ENCODE measurements at regions not wholly inside any gene's neighbourhood (a gene's known extent, or its start where the extent isn't known, plus 50 kb on each side); places are given as distances from the start of the nearest gene placed in this dataset.

- no peak overlapping the region for H3K4me3 ChIP-seq (ENCODE audit: low read length in 3 of 3)
- H3K9me3 ChIP-seq (ENCODE audit: control insufficient read depth in 2 of 3, insufficient read depth in 1 of 3, low read length in 3 of 3), result no peaks in the 10 kb centered on the region
- TF ChIP-seq CTCF (IDR thresholded peaks at IDR 0.05; ENCODE audit: borderline replicate concordance, extremely low read depth, insufficient read depth), result no peak
- H3K27me3 ChIP-seq (ENCODE audit: control insufficient read depth, insufficient read depth, low read length), result no peaks in the 10 kb centered on the region
- no peak overlapping the region for H3K27ac ChIP-seq (ENCODE audit: low read depth in 2 of 2, low read length in 2 of 2)
- DNase-seq, result no peak
- intact Hi-C loops (cut with DNase I), result no loop called here
- no peak overlapping the region for H3K9ac ChIP-seq (ENCODE audit: low read length in 3 of 3)
- H3K4me1 ChIP-seq (ENCODE audit: control insufficient read depth in 2 of 3, insufficient read depth in 2 of 3, low read depth in 1 of 3, low read length in 3 of 3), result no peaks in the 10 kb centered on the region
- H3K36me3 ChIP-seq (ENCODE audit: control insufficient read depth in 2 of 3, insufficient read depth in 3 of 3, low read length in 3 of 3), result no peaks in the 10 kb centered on the region
- FAIRE-seq, result no peak
These were observed 542.5 kb upstream of the PKN2 start for GRCh38 chr1:88141499-88142074.

GRCh38 chr1:88145752-88146151, 538.3 kb upstream of the PKN2 start:
- Histone ChIP-seq H3K9me3 (ENCODE audit: control insufficient read depth in 2 of 3, insufficient read depth in 1 of 3, low read length in 3 of 3) (no peaks in the 10 kb centered on the region), H3K36me3 (ENCODE audit: control insufficient read depth in 2 of 3, insufficient read depth in 3 of 3, low read length in 3 of 3) (no peaks in the 10 kb centered on the region), H3K9ac (ENCODE audit: low read length in 3 of 3) (no peak overlapping the region), H3K4me1 (ENCODE audit: control insufficient read depth in 2 of 3, insufficient read depth in 2 of 3, low read depth in 1 of 3, low read length in 3 of 3) (peaks cover 0 to 13% (median 0%) of the 10 kb centered on the region in 3 donors), H3K27ac (ENCODE audit: low read depth in 2 of 2, low read length in 2 of 2) (no peak overlapping the region), H3K27me3 (ENCODE audit: control insufficient read depth, insufficient read depth, low read length) (no peaks in the 10 kb centered on the region), H3K4me3 (ENCODE audit: low read length in 3 of 3) (no peak overlapping the region)
- TF ChIP-seq CTCF (IDR thresholded peaks at IDR 0.05; ENCODE audit: borderline replicate concordance, extremely low read depth, insufficient read depth), result no peak
- DNase-seq (peak in 1 of 5 donors; percentile 21), FAIRE-seq (no peak)
- intact Hi-C loops (cut with DNase I), result no loop called here

- Histone ChIP-seq H3K4me1 (ENCODE audit: control insufficient read depth in 2 of 3, insufficient read depth in 2 of 3, low read depth in 1 of 3, low read length in 3 of 3) (peaks cover 0 to 13% (median 0%) of the 10 kb centered on the region in 3 donors), H3K27ac (ENCODE audit: low read depth in 2 of 2, low read length in 2 of 2) (no peak overlapping the region), H3K9me3 (ENCODE audit: control insufficient read depth in 2 of 3, insufficient read depth in 1 of 3, low read length in 3 of 3) (no peaks in the 10 kb centered on the region), H3K36me3 (ENCODE audit: control insufficient read depth in 2 of 3, insufficient read depth in 3 of 3, low read length in 3 of 3) (no peaks in the 10 kb centered on the region), H3K27me3 (ENCODE audit: control insufficient read depth, insufficient read depth, low read length) (no peaks in the 10 kb centered on the region), H3K4me3 (ENCODE audit: low read length in 3 of 3) (no peak overlapping the region), H3K9ac (ENCODE audit: low read length in 3 of 3) (no peak overlapping the region)
- no peak for TF ChIP-seq CTCF (IDR thresholded peaks at IDR 0.05; ENCODE audit: borderline replicate concordance, extremely low read depth, insufficient read depth)
- intact Hi-C loops (cut with DNase I), result no loop called here
- no peak for DNase-seq
- no peak for FAIRE-seq
These were observed 534.4 kb upstream of the PKN2 start for GRCh38 chr1:88149686-88150085.

- no peak overlapping the region for H3K9ac ChIP-seq (ENCODE audit: low read length in 3 of 3)
- TF ChIP-seq CTCF (IDR thresholded peaks at IDR 0.05; ENCODE audit: borderline replicate concordance, extremely low read depth, insufficient read depth), result no peak
- no peaks in the 10 kb centered on the region for H3K36me3 ChIP-seq (ENCODE audit: control insufficient read depth in 2 of 3, insufficient read depth in 3 of 3, low read length in 3 of 3)
- peak; percentile 75 for FAIRE-seq
- H3K4me1 ChIP-seq (ENCODE audit: control insufficient read depth in 2 of 3, insufficient read depth in 2 of 3, low read depth in 1 of 3, low read length in 3 of 3), result peaks cover 0 to 13% (median 0%) of the 10 kb centered on the region in 3 donors
- H3K27me3 ChIP-seq (ENCODE audit: control insufficient read depth, insufficient read depth, low read length), result no peaks in the 10 kb centered on the region
- DNase-seq, result peak in 2 of 5 donors; percentile 53 to 54
- intact Hi-C loops (cut with DNase I), result no loop called here
- no peak overlapping the region for H3K27ac ChIP-seq (ENCODE audit: low read depth in 2 of 2, low read length in 2 of 2)
- H3K4me3 ChIP-seq (ENCODE audit: low read length in 3 of 3), result peak overlapping the region in 1 of 3 donors; percentile 15
- H3K9me3 ChIP-seq (ENCODE audit: control insufficient read depth in 2 of 3, insufficient read depth in 1 of 3, low read length in 3 of 3), result no peaks in the 10 kb centered on the region
These were observed 533.7 kb upstream of the PKN2 start for GRCh38 chr1:88150330-88150729.
